Adipocyte (in vitro differentiated cells): ENCODE measurements at regions not wholly inside any gene's neighbourhood (a gene's known extent, or its start where the extent isn't known, plus 50 kb on each side); places are given as distances from the start of the nearest gene placed in this dataset.

Experiments
- DNase-seq: peaks from one replicate; pipeline ENCODE4 v3.0.0-alpha.2; 2015; ENCODE audit warnings: low read depth
- H3K27me3 ChIP-seq: replicated peaks from 2 replicates; pipeline ENCODE4 v1.7.0; 2013; ENCODE audit warnings: mild to moderate bottlenecking, low read length, moderate library complexity; ENCODE audit not compliant: control insufficient read depth, insufficient read depth
- H3K36me3 ChIP-seq: 2 replicates; pipeline ENCODE4 v1.7.0; 2013; ENCODE audit warnings: low read length, mild to moderate bottlenecking, moderate library complexity; ENCODE audit not compliant: control insufficient read depth, insufficient read depth, severe bottlenecking
- H3K4me1 ChIP-seq: 2 replicates; pipeline ENCODE4 v1.7.0; 2013; ENCODE audit warnings: mild to moderate bottlenecking, low read length, moderate library complexity; ENCODE audit not compliant: control insufficient read depth, insufficient read depth
- H3K4me3 ChIP-seq: 2 replicates; pipeline ENCODE4 v1.7.0; 2013; ENCODE audit warnings: mild to moderate bottlenecking, low read length, moderate library complexity
- H3K9ac ChIP-seq: 2 replicates; pipeline ENCODE4 v1.7.0; 2013; ENCODE audit warnings: mild to moderate bottlenecking, low read length, moderate library complexity
- H3K9me3 ChIP-seq: 2 replicates; pipeline ENCODE4 v1.7.0; 2013; ENCODE audit warnings: mild to moderate bottlenecking, low read length, moderate library complexity; ENCODE audit not compliant: control insufficient read depth

- Histone ChIP-seq H3K4me1 (no peaks in the 10 kb centered on the region), H3K9ac (no peak overlapping the region), H3K36me3 (no peaks in the 10 kb centered on the region), H3K9me3 (no peaks in the 10 kb centered on the region), H3K4me3 (no peak overlapping the region), H3K27me3 (peaks cover 59% of the 10 kb centered on the region)
- no peak for DNase-seq
Observed at GRCh38 chr17:36823850-36824677, 113.2 kb upstream of the LHX1 start.

- H3K36me3 ChIP-seq: no peaks in the 10 kb centered on the region
- H3K27me3 ChIP-seq: peaks cover 59% of the 10 kb centered on the region
- DNase-seq: no peak
- no peak overlapping the region for H3K9ac ChIP-seq
- H3K4me1 ChIP-seq: no peaks in the 10 kb centered on the region
- no peak overlapping the region for H3K4me3 ChIP-seq
- no peaks in the 10 kb centered on the region for H3K9me3 ChIP-seq
Observed at GRCh38 chr17:36824678-36825101, 112.6 kb upstream of the LHX1 start.

DNA sequence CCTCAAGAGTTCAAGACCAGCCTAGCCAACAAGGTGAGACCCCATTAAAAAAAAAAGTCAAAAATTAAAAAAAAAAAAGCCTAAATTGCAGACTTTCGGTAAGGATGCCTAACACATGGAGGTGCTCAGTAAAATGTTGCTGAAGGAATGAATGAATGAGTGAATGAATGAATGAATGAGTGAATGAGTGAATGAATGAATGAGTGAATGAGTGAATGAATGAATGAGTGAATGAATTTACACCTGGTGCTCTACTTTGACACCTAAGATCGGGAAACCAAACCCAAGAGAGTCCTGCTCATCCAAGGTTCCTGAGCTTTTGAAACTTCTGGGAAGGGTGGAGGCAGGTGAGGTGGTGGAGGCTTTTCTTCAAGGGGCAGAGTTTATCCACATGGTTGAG, 112.2 kb upstream of the LHX1 start:
- Histone ChIP-seq H3K4me3 (no peak overlapping the region), H3K36me3 (no peaks in the 10 kb centered on the region), H3K9ac (no peak overlapping the region), H3K27me3 (peaks cover 59% of the 10 kb centered on the region), H3K4me1 (no peaks in the 10 kb centered on the region), H3K9me3 (no peaks in the 10 kb centered on the region)
- no peak for DNase-seq

DNA sequence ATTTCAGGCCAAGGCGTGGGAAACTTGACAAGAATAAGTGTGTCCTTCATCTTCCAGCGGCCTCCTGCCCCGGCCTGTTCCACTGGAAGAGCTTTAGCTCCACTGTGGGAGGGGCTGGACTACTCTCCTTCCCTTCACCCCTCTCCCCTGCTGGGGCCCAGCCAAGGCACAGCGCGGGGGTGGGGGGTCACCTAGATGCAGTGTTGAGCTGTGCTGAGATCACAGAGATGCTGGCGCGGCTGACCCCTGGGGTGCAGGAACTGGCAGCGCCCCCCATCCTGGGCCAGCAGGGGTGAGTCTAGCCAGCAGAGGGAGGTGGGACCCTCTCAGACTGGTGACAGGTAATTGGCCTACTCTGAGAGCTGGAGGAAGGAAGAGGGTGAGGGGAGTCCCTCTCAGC, 111.8 kb upstream of the LHX1 start:
- no peak overlapping the region for H3K9ac ChIP-seq
- H3K4me3 ChIP-seq: no peak overlapping the region
- H3K27me3 ChIP-seq: peaks cover 57% of the 10 kb centered on the region
- H3K4me1 ChIP-seq: no peaks in the 10 kb centered on the region
- DNase-seq: no peak
- H3K9me3 ChIP-seq: no peaks in the 10 kb centered on the region
- H3K36me3 ChIP-seq: no peaks in the 10 kb centered on the region

GRCh38 chr17:36825951-36826350, 111.3 kb upstream of the LHX1 start:
- H3K36me3 ChIP-seq: no peaks in the 10 kb centered on the region
- no peak overlapping the region for H3K9ac ChIP-seq
- no peak overlapping the region for H3K4me3 ChIP-seq
- H3K27me3 ChIP-seq: peaks cover 53% of the 10 kb centered on the region
- no peaks in the 10 kb centered on the region for H3K4me1 ChIP-seq
- no peak for DNase-seq
- no peaks in the 10 kb centered on the region for H3K9me3 ChIP-seq

- no peak for DNase-seq
- H3K4me1 ChIP-seq: no peaks in the 10 kb centered on the region
- H3K9ac ChIP-seq: no peak overlapping the region
- H3K36me3 ChIP-seq: no peaks in the 10 kb centered on the region
- H3K4me3 ChIP-seq: no peak overlapping the region
- H3K9me3 ChIP-seq: no peaks in the 10 kb centered on the region
- peaks cover 43% of the 10 kb centered on the region for H3K27me3 ChIP-seq
Observed at GRCh38 chr17:36827081-36827480, 110.2 kb upstream of the LHX1 start.

- H3K36me3 ChIP-seq: no peaks in the 10 kb centered on the region
- peaks cover 35% of the 10 kb centered on the region for H3K27me3 ChIP-seq
- H3K4me3 ChIP-seq: no peak overlapping the region
- no peaks in the 10 kb centered on the region for H3K9me3 ChIP-seq
- H3K9ac ChIP-seq: no peak overlapping the region
- no peak for DNase-seq
- no peaks in the 10 kb centered on the region for H3K4me1 ChIP-seq
Observed at GRCh38 chr17:36829676-36830075, 107.6 kb upstream of the LHX1 start.

GRCh38 chr17:36833279-36833678, 104.0 kb upstream of the LHX1 start:
- H3K36me3 ChIP-seq: no peaks in the 10 kb centered on the region
- no peak for DNase-seq

DNA sequence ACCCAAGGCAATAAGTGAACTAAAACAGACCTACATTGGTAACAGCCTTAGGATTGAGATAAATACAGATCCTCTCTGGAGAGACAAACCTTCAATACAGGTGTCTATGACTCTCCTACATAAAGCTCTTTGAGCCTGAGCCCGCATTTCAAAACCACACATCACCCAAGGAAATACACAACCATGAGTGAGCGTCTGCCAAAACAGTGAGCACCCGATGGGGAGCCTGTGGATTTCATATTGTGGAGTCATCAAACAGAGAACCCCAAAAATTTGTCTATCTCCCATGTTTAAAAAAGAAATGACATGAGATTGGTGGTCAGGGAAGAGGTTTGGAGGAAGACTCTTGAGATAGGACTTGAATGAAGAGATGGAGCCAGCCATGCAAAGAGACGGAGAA, 102.2 kb upstream of the LHX1 start:
- no peak for DNase-seq
- Histone ChIP-seq H3K9me3 (no peaks in the 10 kb centered on the region), H3K4me3 (no peak overlapping the region), H3K4me1 (no peaks in the 10 kb centered on the region), H3K36me3 (no peaks in the 10 kb centered on the region), H3K27me3 (peaks cover 10% of the 10 kb centered on the region), H3K9ac (no peak overlapping the region)

More at GRCh38 chr17:36833279-36833678, 104.0 kb upstream of the LHX1 start:
- H3K9ac ChIP-seq: no peak overlapping the region
- peaks cover 13% of the 10 kb centered on the region for H3K27me3 ChIP-seq
- no peak overlapping the region for H3K4me3 ChIP-seq
- H3K9me3 ChIP-seq: no peaks in the 10 kb centered on the region
- H3K4me1 ChIP-seq: no peaks in the 10 kb centered on the region

GRCh38 chr17:36837195-36837938, 99.9 kb upstream of the LHX1 start:
- H3K4me1 ChIP-seq: no peaks in the 10 kb centered on the region
- no peak for DNase-seq
- no peak overlapping the region for H3K9ac ChIP-seq
- H3K36me3 ChIP-seq: no peaks in the 10 kb centered on the region
- peaks cover 24% of the 10 kb centered on the region for H3K27me3 ChIP-seq
- peaks cover 11% of the 10 kb centered on the region for H3K9me3 ChIP-seq
- H3K4me3 ChIP-seq: no peak overlapping the region

- no peak for DNase-seq
- Histone ChIP-seq H3K9ac (no peak overlapping the region), H3K9me3 (peaks cover 11% of the 10 kb centered on the region), H3K36me3 (no peaks in the 10 kb centered on the region), H3K27me3 (peaks cover 30% of the 10 kb centered on the region), H3K4me1 (no peaks in the 10 kb centered on the region), H3K4me3 (no peak overlapping the region)
Observed at GRCh38 chr17:36837939-36838272, 99.4 kb upstream of the LHX1 start.
